WTC11 (cell line): ENCODE measurements at regions not wholly inside any gene's neighbourhood (a gene's known extent, or its start where the extent isn't known, plus 50 kb on each side); places are given as distances from the start of the nearest gene placed in this dataset.

Experiments used
- ATAC-seq: fragments of 200-7000 bp; cut with Tn5 transposase; 2 replicates; pipeline ENCODE4 v1.10.0; 2021; ENCODE audit warnings: mild to moderate bottlenecking, moderate library complexity
- CTCF ChIA-PET: fragments of 300-600 bp; sonication (Branson Sonifier 250); formaldehyde crosslinking; loops from one replicate; lab custom pipeline; 2021; ENCODE audit warnings: antibody characterized with exemption; lab: Charles Lee
- POLR2A ChIA-PET: fragments of 350-600 bp; sonication (Branson Sonifier 250); formaldehyde crosslinking; loops from one replicate; lab custom pipeline; 2021; ENCODE audit warnings: antibody characterized with exemption; lab: Charles Lee
- DNase-seq: peaks from one replicate; pipeline ENCODE4 v3.0.0; 2021; ENCODE audit warnings: low spot score
- H3K27ac Mint-ChIP-seq: 2 replicates; pipeline ENCODE4 v1.8.0; 2021; ENCODE audit warnings: mixed read lengths
- H3K27me3 Mint-ChIP-seq: 2 replicates; pipeline ENCODE4 v1.8.0; 2021; ENCODE audit warnings: low read depth, mild to moderate bottlenecking, moderate library complexity, mixed read lengths
- H3K36me3 Mint-ChIP-seq: 2 replicates; pipeline ENCODE4 v1.8.0; 2021; ENCODE audit warnings: mixed read lengths
- H3K4me1 Mint-ChIP-seq: 2 replicates; pipeline ENCODE4 v1.8.0; 2022; ENCODE audit warnings: mixed read lengths
- H3K4me3 Mint-ChIP-seq: 2 replicates; pipeline ENCODE4 v1.8.0; 2021; ENCODE audit warnings: mild to moderate bottlenecking, moderate library complexity, mixed read lengths
- H3K9me3 Mint-ChIP-seq: 2 replicates; pipeline ENCODE4 v1.8.0; 2021; ENCODE audit warnings: mixed read lengths
- AR ChIP-seq: fragments of 250-450 bp; sonication (Bioruptor Pico); IDR thresholded peaks from 2 replicates; pipeline ENCODE4 v1.9.0; 2021; ENCODE audit warnings: mild to moderate bottlenecking
- ATF6 ChIP-seq: sonication (generic); formaldehyde crosslinking; IDR thresholded peaks from 2 replicates; pipeline ENCODE4 v1.8.1; 2023; ENCODE audit warnings: mild to moderate bottlenecking, missing genetic modification reagents
- ERG ChIP-seq: fragments of 250-450 bp; sonication (Bioruptor Pico); IDR thresholded peaks from 2 replicates; pipeline ENCODE4 v1.8.0; 2021; ENCODE audit warnings: mild to moderate bottlenecking
- GABPB1 ChIP-seq: sonication (generic); formaldehyde crosslinking; IDR thresholded peaks from 2 replicates; pipeline ENCODE4 v1.8.1; 2023; ENCODE audit warnings: mild to moderate bottlenecking, missing genetic modification reagents
- GTF2I ChIP-seq: fragments of 250-450 bp; sonication (Bioruptor Pico); conservative IDR thresholded peaks from 2 replicates; pipeline ENCODE4 v1.4.0; 2021; ENCODE audit warnings: mild to moderate bottlenecking
- IRF2 ChIP-seq: sonication (generic); formaldehyde crosslinking; IDR thresholded peaks from 2 replicates; pipeline ENCODE4 v1.8.0; 2022; ENCODE audit warnings: low read depth, missing genetic modification reagents, borderline replicate concordance
- MXD4 ChIP-seq: fragments of 250-450 bp; sonication (Bioruptor Pico); IDR thresholded peaks from 2 replicates; pipeline ENCODE4 v1.8.0; 2021; ENCODE audit warnings: mild to moderate bottlenecking, moderate library complexity, borderline replicate concordance
- NR1H2 ChIP-seq: sonication (generic); formaldehyde crosslinking; IDR thresholded peaks from 2 replicates; pipeline ENCODE4 v1.9.0; 2021; ENCODE audit warnings: mild to moderate bottlenecking, moderate library complexity, missing genetic modification reagents
- NR2C2 ChIP-seq: sonication (generic); formaldehyde crosslinking; IDR thresholded peaks from 2 replicates; pipeline ENCODE4 v1.8.0; 2022; ENCODE audit warnings: mild to moderate bottlenecking, missing genetic modification reagents
- PREB ChIP-seq: sonication (generic); formaldehyde crosslinking; IDR thresholded peaks from 2 replicates; pipeline ENCODE4 v1.8.1; 2022; ENCODE audit warnings: mild to moderate bottlenecking, missing genetic modification reagents, moderate library complexity, borderline replicate concordance
- PRRX2 ChIP-seq: fragments of 250-450 bp; sonication (Bioruptor Pico); IDR thresholded peaks from 2 replicates; pipeline ENCODE4 v1.8.0; 2021; ENCODE audit warnings: mild to moderate bottlenecking
- RELA ChIP-seq: sonication (generic); formaldehyde crosslinking; IDR thresholded peaks from 2 replicates; pipeline ENCODE4 v1.8.1; 2022; ENCODE audit warnings: missing genetic modification reagents, mild to moderate bottlenecking, borderline replicate concordance
- SMAD4 ChIP-seq: sonication (generic); formaldehyde crosslinking; IDR thresholded peaks from 2 replicates; pipeline ENCODE4 v1.8.0; 2022; ENCODE audit warnings: mild to moderate bottlenecking, missing genetic modification reagents
- USF1 ChIP-seq: sonication (generic); formaldehyde crosslinking; IDR thresholded peaks from 2 replicates; pipeline ENCODE4 v1.8.0; 2022; ENCODE audit warnings: mild to moderate bottlenecking, missing genetic modification reagents
- ZNF425 ChIP-seq: fragments of 250-450 bp; sonication (Bioruptor Pico); conservative IDR thresholded peaks from 2 replicates; pipeline ENCODE4 v1.9.0; 2021; ENCODE audit warnings: mild to moderate bottlenecking
- ZNF671 ChIP-seq: fragments of 250-450 bp; sonication (Bioruptor Pico); IDR thresholded peaks from 2 replicates; pipeline ENCODE4 v1.8.0; 2021; ENCODE audit warnings: mild to moderate bottlenecking
- ZSCAN18 ChIP-seq: fragments of 250-450 bp; sonication (Bioruptor Pico); IDR thresholded peaks from 2 replicates; pipeline ENCODE4 v2.1.2; 2022; ENCODE audit warnings: mild to moderate bottlenecking, moderate library complexity

GRCh38 chr5:40446910-40447309 is 232.8 kb upstream of the PTGER4 start (continued):
- TF ChIP-seq ATF6 (CRISPR knock-in tag): no peak
- TF ChIP-seq ZNF671 (CRISPR knock-in tag): no peak
- no peak for TF ChIP-seq PRRX2 (CRISPR knock-in tag)
- no peak for TF ChIP-seq NR1H2 (CRISPR knock-in tag)
- no peak for TF ChIP-seq MXD4 (CRISPR knock-in tag)
- TF ChIP-seq IRF2 (CRISPR knock-in tag): no peak
- TF ChIP-seq RELA (CRISPR knock-in tag): no peak
- no peak for TF ChIP-seq USF1
- TF ChIP-seq ZSCAN18: no peak
- TF ChIP-seq, all 79 proteins: peak for 0

GRCh38 chr5:40442346-40442745 is 237.4 kb upstream of the PTGER4 start:
- CTCF ChIA-PET: no interaction called here
- Mint-ChIP-seq H3K4me1 (peaks cover 6% of the 10 kb centered on the region), H3K27me3 (no peaks in the 10 kb centered on the region), H3K9me3 (peaks cover 36% of the 10 kb centered on the region), H3K4me3 (no peak overlapping the region), H3K36me3 (peaks cover 12% of the 10 kb centered on the region), H3K27ac (no peak overlapping the region)
- ATAC-seq (no peak), DNase-seq (no peak)
- POLR2A ChIA-PET: no interaction called here
- 0 out of 2 replicates have a peak, but pooled peaks have one; percentile 13 for TF ChIP-seq GABPB1
- no peak for TF ChIP-seq PREB
- TF ChIP-seq GTF2I (CRISPR knock-in tag): no peak
- no peak for TF ChIP-seq NR2C2

- Mint-ChIP-seq H3K4me3 (no peak overlapping the region), H3K27ac (no peak overlapping the region), H3K36me3 (peaks cover 10% of the 10 kb centered on the region), H3K4me1 (peaks cover 8% of the 10 kb centered on the region), H3K27me3 (no peaks in the 10 kb centered on the region), H3K9me3 (peaks cover 34% of the 10 kb centered on the region)
- DNase-seq: no peak
- no peak for ATAC-seq
- POLR2A ChIA-PET: no interaction called here
- CTCF ChIA-PET: no interaction called here
- TF ChIP-seq SMAD4 (CRISPR knock-in tag) (no peak), ZNF425 (CRISPR knock-in tag) (no peak)
Observed at GRCh38 chr5:40441733-40442132, 238.0 kb upstream of the PTGER4 start.

- DNase-seq (no peak), ATAC-seq (no peak)
- H3K9me3 Mint-ChIP-seq: peaks cover 31% of the 10 kb centered on the region
- no peak overlapping the region for H3K27ac Mint-ChIP-seq
- no peaks in the 10 kb centered on the region for H3K27me3 Mint-ChIP-seq
- ChIA-PET POLR2A (no interaction called here), CTCF (no interaction called here)
- peaks cover 8% of the 10 kb centered on the region for H3K36me3 Mint-ChIP-seq
- no peak overlapping the region for H3K4me3 Mint-ChIP-seq
- H3K4me1 Mint-ChIP-seq: peaks cover 18% of the 10 kb centered on the region
- TF ChIP-seq ERG (CRISPR knock-in tag) (no peak), PREB (no peak), AR (no peak)
Observed at GRCh38 chr5:40440746-40441145, 239.0 kb upstream of the PTGER4 start.
